ENCODE measurements at regions not wholly inside any gene's neighbourhood (a gene's known extent, or its start where the extent isn't known, plus 50 kb on each side); places are given as distances from the start of the nearest gene placed in this dataset.
"Not testable (repeated sequence)": the region's sequence is repeated elsewhere in the genome, so short reads cannot be mapped to it uniquely, and the experiment has no call there.

DNA sequence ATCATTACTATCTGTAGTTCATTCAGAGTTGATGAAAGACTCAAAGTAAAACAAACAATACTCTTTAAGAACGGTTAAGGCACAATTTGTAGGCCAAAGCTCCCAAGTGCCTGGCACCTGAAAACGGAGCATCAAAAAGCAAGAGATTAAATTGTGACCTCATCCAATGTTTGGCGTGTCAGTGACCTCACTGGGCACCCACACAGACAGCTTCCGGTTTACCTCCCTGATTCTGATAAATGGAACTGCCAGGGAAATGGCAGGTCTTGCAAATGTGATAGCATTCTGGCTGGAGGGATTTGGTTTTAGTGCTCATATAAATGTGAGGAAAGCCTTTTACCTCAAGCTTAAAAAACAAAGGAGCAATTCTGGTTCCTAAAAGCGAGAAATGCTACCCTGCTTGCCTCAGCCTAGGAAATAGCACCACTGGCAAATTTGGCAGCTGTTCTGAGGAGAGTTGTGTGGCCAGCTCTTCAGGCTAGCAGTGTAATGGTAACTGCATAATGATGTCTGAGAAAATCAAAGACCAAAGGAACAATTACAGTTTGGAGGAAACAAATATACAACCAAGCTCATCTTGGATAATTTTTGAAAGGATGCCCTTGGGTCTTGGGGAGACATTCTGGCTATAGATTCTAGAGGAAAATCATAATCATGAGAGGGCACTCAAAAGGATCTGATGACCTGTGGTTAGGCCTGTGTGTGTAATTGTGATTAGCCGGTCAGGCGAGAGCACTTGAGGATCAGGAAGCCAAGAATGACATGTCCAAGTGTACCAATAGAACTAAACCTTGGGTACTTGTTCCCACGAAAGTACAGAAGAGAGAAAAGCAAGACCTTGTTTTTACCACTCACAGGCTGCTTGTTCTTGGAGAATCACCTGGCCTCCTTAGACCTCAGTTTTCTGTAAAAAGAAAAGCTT, 174.3 kb downstream of the TFAP2B start:
- no peak overlapping the region for H3K27ac ChIP-seq (ENCODE audit: low read length)
- DNase-seq (ENCODE audit: low read depth, low spot score), result no peak
- H3K27me3 ChIP-seq (ENCODE audit: control insufficient read depth, insufficient read depth, low read length), result no peaks in the 10 kb centered on the region
- H3K4me3 ChIP-seq (ENCODE audit: low read length), result no peak overlapping the region
- WGBS (ENCODE audit: insufficient coverage, insufficient read length), result no CpG with 5 or more reads among the region's 8 CpGs
- H3K36me3 ChIP-seq (ENCODE audit: control insufficient read depth, insufficient read depth, low read length), result no peaks in the 10 kb centered on the region
- no peaks in the 10 kb centered on the region; the same call in 1 of the 2 replicates for H3K9me3 ChIP-seq (ENCODE audit: control insufficient read depth, insufficient read depth, low read length)
- H3K4me1 ChIP-seq (ENCODE audit: control insufficient read depth, insufficient read depth, low read length), result no peaks in the 10 kb centered on the region

DNA sequence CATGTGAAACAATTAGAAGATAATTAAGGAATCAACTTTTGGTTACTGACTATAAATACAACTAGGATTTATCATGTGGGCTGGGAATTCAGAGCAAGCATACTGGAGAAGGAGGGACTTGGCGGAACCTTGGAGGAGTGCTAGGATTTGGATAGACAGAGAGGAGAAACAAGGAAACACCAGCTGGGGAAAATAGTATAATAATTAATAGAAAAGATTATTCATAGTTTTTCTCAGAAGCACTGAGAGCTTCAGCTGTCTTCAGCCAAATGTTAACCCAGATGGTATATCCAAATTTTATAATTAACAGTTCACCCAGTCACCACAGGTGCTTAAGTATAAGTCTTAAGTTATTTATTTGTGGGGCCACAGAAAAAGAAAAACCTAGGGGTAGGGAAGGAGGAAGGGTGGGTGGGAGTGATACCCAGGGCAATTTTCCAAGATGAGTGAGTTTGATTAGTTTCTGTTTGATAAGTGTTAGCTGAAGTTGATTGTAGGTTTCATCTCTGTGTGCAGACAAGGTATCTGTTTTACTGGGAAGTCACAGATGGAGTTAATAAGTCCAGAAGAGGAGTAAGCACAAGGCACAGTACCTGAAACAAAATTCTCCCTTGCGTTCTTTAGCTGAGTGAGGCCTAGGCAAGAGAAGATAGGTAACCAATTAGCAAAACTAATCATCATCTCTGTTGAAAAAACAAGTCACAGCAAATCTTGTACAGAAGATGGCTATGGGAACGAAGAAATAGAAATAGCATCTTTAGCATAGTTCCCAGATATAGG, 175.5 kb downstream of the TFAP2B start:
- Histone ChIP-seq H3K27me3 (ENCODE audit: control insufficient read depth, insufficient read depth, low read length) (no peaks in the 10 kb centered on the region), H3K4me1 (ENCODE audit: control insufficient read depth, insufficient read depth, low read length) (no peaks in the 10 kb centered on the region), H3K27ac (ENCODE audit: low read length) (no peak overlapping the region), H3K4me3 (ENCODE audit: low read length) (no peak overlapping the region), H3K9me3 (ENCODE audit: control insufficient read depth, insufficient read depth, low read length) (no peaks in the 10 kb centered on the region; the same call in 1 of the 2 replicates), H3K36me3 (ENCODE audit: control insufficient read depth, insufficient read depth, low read length) (no peaks in the 10 kb centered on the region)
- WGBS (ENCODE audit: insufficient coverage, insufficient read length), result no CpG with 5 or more reads among the region's 3 CpGs
- DNase-seq (ENCODE audit: low read depth, low spot score), result no peak

GRCh38 chr6:50995036-50995435, 176.4 kb downstream of the TFAP2B start:
- DNase-seq (ENCODE audit: low read depth, low spot score), result no peak
- WGBS (ENCODE audit: insufficient coverage, insufficient read length), result no CpG with 5 or more reads among the region's 5 CpGs
- no peaks in the 10 kb centered on the region for H3K27me3 ChIP-seq (ENCODE audit: control insufficient read depth, insufficient read depth, low read length)
- no peak overlapping the region for H3K27ac ChIP-seq (ENCODE audit: low read length)
- H3K4me1 ChIP-seq (ENCODE audit: control insufficient read depth, insufficient read depth, low read length), result no peaks in the 10 kb centered on the region
- H3K9me3 ChIP-seq (ENCODE audit: control insufficient read depth, insufficient read depth, low read length), result no peaks in the 10 kb centered on the region; the same call in 1 of the 2 replicates
- no peak overlapping the region for H3K4me3 ChIP-seq (ENCODE audit: low read length)
- H3K36me3 ChIP-seq (ENCODE audit: control insufficient read depth, insufficient read depth, low read length), result no peaks in the 10 kb centered on the region

GRCh38 chr6:50998905-50999304, 180.2 kb downstream of the TFAP2B start:
- Histone ChIP-seq H3K27me3 (ENCODE audit: control insufficient read depth, insufficient read depth, low read length) (no peaks in the 10 kb centered on the region), H3K4me1 (ENCODE audit: control insufficient read depth, insufficient read depth, low read length) (no peaks in the 10 kb centered on the region), H3K27ac (ENCODE audit: low read length) (no peak overlapping the region), H3K9me3 (ENCODE audit: control insufficient read depth, insufficient read depth, low read length) (no peaks in the 10 kb centered on the region; the same call in 1 of the 2 replicates), H3K4me3 (ENCODE audit: low read length) (no peak overlapping the region), H3K36me3 (ENCODE audit: control insufficient read depth, insufficient read depth, low read length) (no peaks in the 10 kb centered on the region)
- no CpG with 5 or more reads among the region's 1 CpG for WGBS (ENCODE audit: insufficient coverage, insufficient read length)
- DNase-seq (ENCODE audit: low read depth, low spot score), result no peak

GRCh38 chr6:51001399-51001798, 182.7 kb downstream of the TFAP2B start:
- no peak for DNase-seq (ENCODE audit: low read depth, low spot score)
- WGBS (ENCODE audit: insufficient coverage, insufficient read length), result no CpG with 5 or more reads among the region's 1 CpG
- no peaks in the 10 kb centered on the region for H3K27me3 ChIP-seq (ENCODE audit: control insufficient read depth, insufficient read depth, low read length)
- no peaks in the 10 kb centered on the region; the same call in 1 of the 2 replicates for H3K9me3 ChIP-seq (ENCODE audit: control insufficient read depth, insufficient read depth, low read length)
- no peak overlapping the region for H3K4me3 ChIP-seq (ENCODE audit: low read length)
- H3K4me1 ChIP-seq (ENCODE audit: control insufficient read depth, insufficient read depth, low read length), result no peaks in the 10 kb centered on the region
- no peaks in the 10 kb centered on the region for H3K36me3 ChIP-seq (ENCODE audit: control insufficient read depth, insufficient read depth, low read length)
- no peak overlapping the region for H3K27ac ChIP-seq (ENCODE audit: low read length)

DNA sequence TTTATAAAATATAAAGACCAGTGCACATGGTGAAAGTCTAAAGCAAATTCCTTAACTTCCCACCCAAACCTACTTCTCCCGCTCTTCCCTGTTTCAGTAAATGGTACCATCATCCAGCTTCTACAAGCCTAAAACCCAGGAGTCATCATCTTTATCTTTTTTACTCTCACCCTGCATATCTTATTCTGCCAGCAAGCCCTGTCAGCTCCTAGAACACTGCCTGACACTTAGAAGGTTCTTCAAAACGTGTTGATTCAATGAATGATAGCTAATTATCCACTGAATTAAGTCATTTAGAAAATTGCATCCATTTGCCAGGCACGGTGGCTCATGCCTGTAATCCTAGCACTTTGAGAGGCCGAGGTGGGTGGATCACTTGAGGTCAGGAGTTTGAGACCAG, 185.7 kb downstream of the TFAP2B start:
- DNase-seq (ENCODE audit: low read depth, low spot score), result no peak
- no CpG with 5 or more reads among the region's 4 CpGs for WGBS (ENCODE audit: insufficient coverage, insufficient read length)
- no peak overlapping the region for H3K27ac ChIP-seq (ENCODE audit: low read length)
- H3K27me3 ChIP-seq (ENCODE audit: control insufficient read depth, insufficient read depth, low read length), result no peaks in the 10 kb centered on the region
- no peak overlapping the region for H3K4me3 ChIP-seq (ENCODE audit: low read length)
- no peaks in the 10 kb centered on the region for H3K9me3 ChIP-seq (ENCODE audit: control insufficient read depth, insufficient read depth, low read length)
- no peaks in the 10 kb centered on the region for H3K4me1 ChIP-seq (ENCODE audit: control insufficient read depth, insufficient read depth, low read length)
- no peaks in the 10 kb centered on the region for H3K36me3 ChIP-seq (ENCODE audit: control insufficient read depth, insufficient read depth, low read length)

- Histone ChIP-seq H3K9me3 (ENCODE audit: control insufficient read depth, insufficient read depth, low read length) (no peaks in the 10 kb centered on the region), H3K36me3 (ENCODE audit: control insufficient read depth, insufficient read depth, low read length) (no peaks in the 10 kb centered on the region), H3K27ac (ENCODE audit: low read length) (no peak overlapping the region), H3K4me1 (ENCODE audit: control insufficient read depth, insufficient read depth, low read length) (no peaks in the 10 kb centered on the region), H3K27me3 (ENCODE audit: control insufficient read depth, insufficient read depth, low read length) (no peaks in the 10 kb centered on the region), H3K4me3 (ENCODE audit: low read length) (no peak overlapping the region)
- no peak for DNase-seq (ENCODE audit: low read depth, low spot score)
Observed at GRCh38 chr6:51005779-51006178, 187.1 kb downstream of the TFAP2B start.

DNA sequence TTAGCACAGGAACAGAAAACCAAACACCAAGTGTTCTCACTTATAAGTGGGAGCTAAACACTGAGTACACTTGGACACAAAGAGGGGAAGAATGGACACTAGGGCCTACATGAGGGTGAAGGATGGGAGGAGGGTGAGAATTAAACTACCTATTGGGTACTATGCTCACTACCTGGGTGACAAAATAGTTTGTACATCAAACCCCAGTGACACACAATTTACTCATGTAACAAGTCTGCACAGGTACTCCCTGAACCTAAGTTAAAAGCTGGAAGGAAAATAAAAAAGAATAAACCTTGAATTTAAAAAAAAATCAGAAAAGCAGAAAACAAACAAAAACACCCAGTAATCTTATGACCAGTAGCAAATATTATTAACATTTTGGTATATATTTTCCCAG, 188.6 kb downstream of the TFAP2B start:
- no peak for DNase-seq (ENCODE audit: low read depth, low spot score)
- Histone ChIP-seq H3K27me3 (ENCODE audit: control insufficient read depth, insufficient read depth, low read length) (no peaks in the 10 kb centered on the region), H3K9me3 (ENCODE audit: control insufficient read depth, insufficient read depth, low read length) (no peaks in the 10 kb centered on the region)

GRCh38 chr6:51008693-51009092, 190.0 kb downstream of the TFAP2B start:
- not testable (repeated sequence) for H3K27ac ChIP-seq (ENCODE audit: low read length); H3K9me3 ChIP-seq (ENCODE audit: control insufficient read depth, insufficient read depth, low read length); H3K36me3 ChIP-seq (ENCODE audit: control insufficient read depth, insufficient read depth, low read length); H3K4me1 ChIP-seq (ENCODE audit: control insufficient read depth, insufficient read depth, low read length); H3K4me3 ChIP-seq (ENCODE audit: low read length); H3K27me3 ChIP-seq (ENCODE audit: control insufficient read depth, insufficient read depth, low read length); DNase-seq (ENCODE audit: low read depth, low spot score)
- WGBS (ENCODE audit: insufficient coverage, insufficient read length), result no CpG with 5 or more reads among the region's 1 CpG

More for the DNA sequence above, 188.6 kb downstream of the TFAP2B start:
- no peaks in the 10 kb centered on the region for H3K4me1 ChIP-seq (ENCODE audit: control insufficient read depth, insufficient read depth, low read length)
- no peaks in the 10 kb centered on the region for H3K36me3 ChIP-seq (ENCODE audit: control insufficient read depth, insufficient read depth, low read length)
- no peak overlapping the region for H3K4me3 ChIP-seq (ENCODE audit: low read length)
- no peak overlapping the region for H3K27ac ChIP-seq (ENCODE audit: low read length)

GRCh38 chr6:51013376-51013775, 194.7 kb downstream of the TFAP2B start:
- no peak overlapping the region for H3K4me3 ChIP-seq (ENCODE audit: low read length)
- H3K27ac ChIP-seq (ENCODE audit: low read length), result no peak overlapping the region
- H3K9me3 ChIP-seq (ENCODE audit: control insufficient read depth, insufficient read depth, low read length), result no peaks in the 10 kb centered on the region
- H3K27me3 ChIP-seq (ENCODE audit: control insufficient read depth, insufficient read depth, low read length), result no peaks in the 10 kb centered on the region
- DNase-seq (ENCODE audit: low read depth, low spot score), result no peak
- H3K4me1 ChIP-seq (ENCODE audit: control insufficient read depth, insufficient read depth, low read length), result no peaks in the 10 kb centered on the region
- H3K36me3 ChIP-seq (ENCODE audit: control insufficient read depth, insufficient read depth, low read length), result no peaks in the 10 kb centered on the region

All from iPS DF 6.9 (cell line).